Left colon (tissue), 2 donors: ENCODE measurements at regions not wholly inside any gene's neighbourhood (a gene's known extent, or its start where the extent isn't known, plus 50 kb on each side); places are given as distances from the start of the nearest gene placed in this dataset.

Experiments used
- ATAC-seq: fragments of 200-7000 bp; cut with Tn5 transposase; one replicate; pipeline ENCODE4 v1.9.1; 2020; ENCODE audit warnings: mild to moderate bottlenecking, moderate library complexity
- DNase-seq, 2 donors: peaks; one replicate each; pipeline ENCODE4 v3.0.0-alpha.2; 2020
- intact Hi-C, 2 donors: fragments of 100-400 bp; cut with DNase I in 1 of 2; cut with micrococcal nuclease in 1 of 2; formaldehyde crosslinking; loops; one replicate each; pipeline versions ENCODE4 v1.11.2 to v1.14.0; 2022; cut with DNase I, micrococcal nuclease
- donor health status: DM: no; HTN: no; CAD: no.
- donor health status: DM: yes; HTN: yes; CAD: no.

- intact Hi-C loops: no loop called here
- ATAC-seq (peak; percentile 52), DNase-seq (no peak)
Observed at GRCh38 chrX:10795721-10796120, 175.3 kb upstream of the MID1 start.

- DNase-seq (no peak), ATAC-seq (no peak)
- intact Hi-C loops: no loop called here
Observed at GRCh38 chrX:10797466-10797865, 177.1 kb upstream of the MID1 start.

- no peak for ATAC-seq
Observed at GRCh38 chrX:10798041-10798440, 177.7 kb upstream of the MID1 start.

DNA sequence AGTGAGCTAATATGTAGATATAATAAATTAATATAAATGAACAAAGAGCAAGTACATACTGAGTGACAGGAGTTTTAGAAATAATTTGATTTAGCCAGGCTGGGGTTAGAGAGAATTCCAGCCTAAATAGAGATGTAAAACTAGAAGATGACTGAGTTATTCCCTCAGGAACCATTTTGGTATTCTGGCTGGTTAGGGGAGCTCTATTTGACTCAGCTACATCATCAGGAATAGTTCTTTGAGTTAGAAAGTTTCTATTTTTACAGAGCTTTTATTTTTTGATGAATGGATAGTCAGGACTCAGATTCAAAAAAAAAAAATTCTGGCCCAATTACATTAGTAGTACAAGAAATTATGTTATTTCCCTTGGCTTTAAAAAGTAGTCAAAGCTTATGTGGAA is 180.4 kb upstream of the MID1 start:
- DNase-seq (no peak), ATAC-seq (no peak)
- intact Hi-C loops: no loop called here

More at GRCh38 chrX:10798041-10798440, 177.7 kb upstream of the MID1 start:
- no peak for DNase-seq
- intact Hi-C loops: no loop called here

DNA sequence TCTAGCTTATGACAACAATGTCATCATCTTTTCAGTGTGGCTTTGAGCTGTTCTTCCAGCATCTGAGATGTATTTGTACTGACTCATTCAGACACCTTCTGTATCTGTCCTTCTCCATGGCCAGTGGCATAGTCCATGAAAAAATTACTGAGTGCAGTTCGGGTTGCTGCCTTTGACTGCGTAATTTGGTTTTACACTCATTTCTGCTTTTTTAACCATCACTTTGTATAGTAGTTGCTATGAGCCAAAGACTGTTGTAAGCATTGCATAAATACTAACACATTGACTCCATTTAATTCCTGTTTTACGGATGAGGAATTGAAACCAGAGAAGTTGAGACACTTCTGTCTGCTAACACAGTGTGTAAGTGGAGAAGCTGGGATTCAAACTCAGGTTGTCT is 190.7 kb upstream of the MID1 start:
- ATAC-seq: no peak
- DNase-seq: no peak
- intact Hi-C loops: no loop called here

- DNase-seq (no peak), ATAC-seq (no peak)
- intact Hi-C loops: no loop called here
Observed at GRCh38 chrX:10813761-10814160, 193.4 kb upstream of the MID1 start.

- no peak for DNase-seq
- ATAC-seq: no peak
- intact Hi-C loops: no loop called here
Observed at GRCh38 chrX:10818651-10819050, 198.3 kb upstream of the MID1 start.

GRCh38 chrX:10819973-10820372 is 199.6 kb upstream of the MID1 start:
- ATAC-seq: no peak
- no peak for DNase-seq
- intact Hi-C loops: no loop called here

- ATAC-seq: no peak
- intact Hi-C loops: no loop called here
- no peak for DNase-seq
Observed at GRCh38 chrX:10821293-10821692, 200.9 kb upstream of the MID1 start.

DNA sequence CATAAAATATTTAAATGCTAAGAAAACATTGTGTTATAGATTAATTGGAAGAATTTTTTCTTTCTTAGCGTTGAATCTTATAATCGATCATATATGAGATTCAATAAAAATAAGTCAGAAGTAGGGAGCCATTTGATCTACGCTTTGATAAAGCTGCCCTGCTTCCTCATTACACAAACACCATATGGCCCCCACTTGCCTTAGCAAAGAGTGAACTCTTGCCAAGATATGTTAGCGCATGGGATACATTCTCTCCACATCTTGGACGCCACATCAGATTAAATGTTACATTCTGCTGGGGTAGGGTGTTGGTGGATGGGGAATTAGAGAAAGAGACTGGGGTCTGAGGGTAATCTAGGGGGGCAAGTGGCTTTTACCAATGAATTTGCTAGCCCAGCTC is 207.7 kb upstream of the MID1 start:
- DNase-seq (no peak), ATAC-seq (peak; percentile 41)
- intact Hi-C loops: no loop called here

GRCh38 chrX:10828640-10829039 is 208.3 kb upstream of the MID1 start:
- peak; percentile 15 to 38 for DNase-seq
- peak; percentile 38 for ATAC-seq
- intact Hi-C loops: no loop called here

DNA sequence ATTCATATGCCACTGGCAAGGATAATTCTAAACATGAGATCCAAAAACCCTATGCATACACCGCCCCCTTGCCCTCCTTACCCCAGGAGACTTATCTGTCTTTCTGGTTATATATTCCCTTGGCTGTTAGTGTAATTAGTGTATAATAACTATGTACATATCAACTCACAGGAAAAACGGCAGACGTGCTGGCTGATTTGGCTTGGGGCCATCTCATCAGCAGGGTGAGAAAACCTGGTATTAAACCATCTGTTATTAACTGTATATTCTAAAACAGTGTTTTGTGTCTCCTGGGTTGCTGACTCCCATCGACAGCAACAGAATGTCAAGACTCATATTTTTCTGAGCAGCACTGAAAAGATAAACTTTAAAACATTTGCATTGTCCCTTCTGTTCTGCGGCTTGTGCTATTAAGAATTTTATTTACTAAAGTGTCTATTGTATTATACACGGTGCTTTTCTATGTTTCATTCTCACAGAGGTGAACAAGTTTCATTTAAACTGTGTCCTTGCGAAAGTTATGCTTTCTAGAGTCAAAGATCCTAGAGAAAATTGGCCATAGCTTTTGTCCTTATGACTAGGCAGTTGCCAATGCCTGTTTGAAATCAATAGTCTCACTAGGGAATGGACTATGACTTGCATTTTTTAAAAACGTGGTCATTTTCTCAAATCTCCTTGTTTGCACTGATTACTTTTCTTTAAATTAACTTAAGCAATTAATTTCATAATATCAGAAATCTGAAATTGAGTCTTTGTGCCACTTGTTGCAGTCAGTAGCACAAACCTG is 211.5 kb upstream of the MID1 start:
- DNase-seq (peak in 1 of 2 donors; percentile 14), ATAC-seq (peak; percentile 25)
- intact Hi-C loops: no loop called here

- DNase-seq (peak; percentile 64 to 73), ATAC-seq (peak; percentile 90)
- intact Hi-C loops: no loop called here
Observed at GRCh38 chrX:10833299-10834169, 213.1 kb upstream of the MID1 start.

- ATAC-seq (no peak), DNase-seq (no peak)
- intact Hi-C loops: no loop called here
Observed at GRCh38 chrX:10841579-10841978, 221.2 kb upstream of the MID1 start.

DNA sequence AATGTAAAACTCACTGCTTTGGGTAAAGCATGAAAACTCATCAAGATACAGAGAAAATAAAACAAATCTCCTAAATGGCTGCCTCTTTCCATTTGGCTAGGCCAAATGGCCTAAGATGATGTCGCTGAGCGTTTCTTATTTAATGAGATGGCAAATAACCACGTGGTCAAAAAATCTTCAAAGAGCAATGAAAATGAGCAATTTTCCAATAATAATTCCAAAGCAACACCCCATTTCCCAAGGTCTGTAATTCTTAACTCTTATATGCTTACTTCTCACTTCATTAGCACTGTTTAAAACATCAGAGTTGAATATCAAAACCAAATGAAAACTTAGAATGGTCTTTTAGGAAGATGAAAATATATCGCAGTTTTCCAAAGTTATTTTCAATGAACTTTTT is 222.3 kb upstream of the MID1 start:
- ATAC-seq (no peak), DNase-seq (no peak)
- intact Hi-C loops: no loop called here

DNA sequence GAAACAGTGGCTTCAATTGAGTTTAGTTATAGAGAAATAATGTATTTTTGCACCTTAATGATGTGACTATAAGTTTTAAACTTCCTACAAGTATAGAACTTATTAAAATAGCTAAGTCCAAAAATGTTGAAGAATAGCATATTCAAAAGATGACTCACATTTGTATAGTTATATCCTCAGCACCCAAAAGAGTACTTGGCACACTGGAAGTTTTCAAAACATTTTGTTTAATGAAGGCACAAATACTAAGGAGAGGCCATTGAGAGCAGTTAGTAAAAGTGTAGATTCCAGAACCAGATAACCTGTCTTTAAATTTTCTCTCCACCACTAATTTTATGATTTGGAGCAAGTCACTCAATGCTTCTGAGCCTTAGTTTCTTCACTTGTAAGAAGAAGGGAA is 226.9 kb upstream of the MID1 start:
- DNase-seq: no peak
- intact Hi-C loops: no loop called here
- no peak for ATAC-seq

- DNase-seq (no peak), ATAC-seq (no peak)
- intact Hi-C loops: no loop called here
Observed at GRCh38 chrX:10851809-10852208, 231.4 kb upstream of the MID1 start.

DNA sequence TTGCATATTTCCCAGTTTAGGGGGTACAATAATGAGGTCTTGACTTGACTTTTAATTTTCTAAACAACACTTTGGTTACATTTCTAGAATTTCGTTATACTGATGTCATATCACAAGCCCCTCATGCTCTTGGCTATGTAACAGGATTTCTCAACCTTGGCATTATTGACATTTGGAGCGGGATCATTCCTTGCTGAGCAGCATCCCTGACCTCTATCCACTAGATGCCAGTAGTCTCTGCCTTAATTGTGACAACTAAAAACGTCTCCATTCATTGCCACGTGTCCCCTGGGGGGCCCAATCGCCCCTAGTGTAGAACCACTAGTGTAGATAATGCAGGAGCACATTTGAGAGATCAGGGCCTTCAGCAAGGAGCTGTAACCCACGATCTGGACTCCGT is 234.2 kb upstream of the MID1 start:
- no peak for DNase-seq
- intact Hi-C loops: no loop called here

DNA sequence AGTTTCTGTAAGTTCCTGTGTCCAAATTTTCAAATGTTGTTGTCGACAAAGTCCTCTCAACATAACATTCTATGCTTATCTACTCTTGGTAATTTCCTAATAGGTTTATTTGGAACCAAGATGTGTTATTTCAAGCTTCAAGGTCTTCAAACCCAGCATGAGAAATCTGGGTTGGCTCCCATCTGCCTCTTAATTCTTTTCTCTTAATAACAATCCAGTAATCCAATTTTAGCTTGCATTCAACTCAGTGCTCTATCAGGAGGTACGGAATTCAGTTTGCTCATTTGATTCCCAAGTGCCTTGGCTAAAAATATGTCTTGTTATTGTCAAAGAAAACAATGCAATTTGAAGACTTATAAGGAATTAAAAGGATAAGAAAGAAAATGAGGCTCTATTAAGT is 235.5 kb upstream of the MID1 start:
- intact Hi-C loops: no loop called here
- no peak for ATAC-seq
- no peak for DNase-seq

More for the DNA sequence above, 234.2 kb upstream of the MID1 start:
- no peak for ATAC-seq

- ATAC-seq (no peak), DNase-seq (no peak)
- intact Hi-C loops: no loop called here
Observed at GRCh38 chrX:10856797-10857196, 236.4 kb upstream of the MID1 start.
